HepG2 (cell line): ENCODE measurements at regions not wholly inside any gene's neighbourhood (a gene's known extent, or its start where the extent isn't known, plus 50 kb on each side); places are given as distances from the start of the nearest gene placed in this dataset.

Experiments used
- FOXA1 ChIP-seq, 2 experiments: fragments of 450-650 bp in 1 of 2; sonication (generic) in 1 of 2; formaldehyde crosslinking in 1 of 2; IDR thresholded peaks; 2 replicates each; pipeline versions ENCODE4 v1.4.0 to v1.6.1; 2016 to 2020; ENCODE audit warnings: missing genetic modification reagents in 1 of 2
- PHF8 ChIP-seq: sonication (generic); formaldehyde crosslinking; IDR thresholded peaks from 2 replicates; pipeline ENCODE4 v1.5.0; 2020; ENCODE audit warnings: missing genetic modification reagents
- TCF7 ChIP-seq: sonication (generic); IDR thresholded peaks from 2 replicates; pipeline ENCODE4 v1.6.1; 2016; ENCODE audit warnings: antibody characterized with exemption, low read depth

DNA sequence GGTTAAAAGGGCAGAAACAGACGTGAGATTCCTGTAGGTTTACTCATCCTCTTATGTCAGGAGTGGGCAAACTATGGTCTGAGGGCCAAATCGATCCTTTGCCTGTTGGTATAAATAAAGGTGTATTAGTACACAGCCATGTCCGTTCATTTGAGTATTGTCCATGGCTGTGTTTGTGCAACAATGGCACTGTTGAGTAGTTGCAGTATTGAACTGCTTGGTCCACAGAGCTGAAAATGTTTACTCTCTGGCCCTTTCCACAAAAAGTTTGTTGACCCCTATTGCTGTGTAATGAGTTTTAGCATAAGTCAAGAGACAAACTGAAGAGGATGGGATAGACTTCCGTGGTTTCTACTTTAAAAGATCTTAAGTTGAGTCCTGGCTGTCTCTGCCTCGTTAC, 59.0 kb upstream of the MID1 start:
- TF ChIP-seq TCF7, result no peak
- TF ChIP-seq FOXA1 (IDR thresholded peaks at IDR 0.05), result no peak
- TF ChIP-seq FOXA1 (CRISPR knock-in tag; IDR thresholded peaks at IDR 0.05), result no peak
- TF ChIP-seq PHF8 (CRISPR knock-in tag), result no peak
